Neuron (in vitro differentiated cells): ENCODE measurements at regions not wholly inside any gene's neighbourhood (a gene's known extent, or its start where the extent isn't known, plus 50 kb on each side); places are given as distances from the start of the nearest gene placed in this dataset.

ENCODE experiments used
- H2AFZ ChIP-seq: one replicate; pipeline ENCODE4 v1.6.1; 2013; ENCODE audit warnings: low read depth, mild to moderate bottlenecking, inconsistent platforms, low read length, moderate library complexity
- H3K27me3 ChIP-seq: one replicate; pipeline ENCODE4 v1.6.1; 2013; ENCODE audit warnings: low read length; ENCODE audit not compliant: insufficient read depth
- H3K36me3 ChIP-seq: one replicate; pipeline ENCODE4 v1.6.1; 2013; ENCODE audit warnings: low read length; ENCODE audit not compliant: insufficient read depth
- H3K4me1 ChIP-seq: one replicate; pipeline ENCODE4 v1.6.1; 2013; ENCODE audit warnings: low read length; ENCODE audit not compliant: insufficient read depth
- H3K4me3 ChIP-seq: 2 replicates; pipeline ENCODE4 v1.5.1; 2013; ENCODE audit warnings: mild to moderate bottlenecking, low read length, moderate library complexity
- H3K9me3 ChIP-seq: one replicate; pipeline ENCODE4 v1.6.1; 2013; ENCODE audit warnings: low read length

DNA sequence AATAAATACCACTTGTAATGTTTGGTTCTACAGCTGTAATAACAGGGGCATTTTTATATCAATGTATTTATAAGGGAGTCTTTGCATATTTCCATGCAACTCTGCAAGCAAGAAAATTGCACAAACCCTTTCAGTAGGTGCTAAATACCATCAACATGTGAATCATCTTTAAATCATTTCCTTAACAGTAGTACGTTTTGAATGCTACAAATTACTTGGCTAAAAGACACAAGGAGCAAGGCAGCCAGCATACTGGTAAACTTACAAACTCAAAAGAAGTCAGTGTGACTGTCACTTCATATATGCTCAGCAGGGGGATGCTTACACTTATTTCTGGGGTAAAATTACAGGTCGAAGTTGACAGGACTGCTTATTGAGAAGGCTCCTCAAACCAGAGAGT lies 402.4 kb downstream of the EFNB2 start:
- H3K4me1 ChIP-seq, result no peaks in the 10 kb centered on the region
- no peaks in the 10 kb centered on the region for H3K27me3 ChIP-seq
- peaks cover 2% of the 10 kb centered on the region for H3K9me3 ChIP-seq
- H2AFZ ChIP-seq, result no peak overlapping the region
- H3K4me3 ChIP-seq, result no peak overlapping the region
- no peaks in the 10 kb centered on the region for H3K36me3 ChIP-seq

DNA sequence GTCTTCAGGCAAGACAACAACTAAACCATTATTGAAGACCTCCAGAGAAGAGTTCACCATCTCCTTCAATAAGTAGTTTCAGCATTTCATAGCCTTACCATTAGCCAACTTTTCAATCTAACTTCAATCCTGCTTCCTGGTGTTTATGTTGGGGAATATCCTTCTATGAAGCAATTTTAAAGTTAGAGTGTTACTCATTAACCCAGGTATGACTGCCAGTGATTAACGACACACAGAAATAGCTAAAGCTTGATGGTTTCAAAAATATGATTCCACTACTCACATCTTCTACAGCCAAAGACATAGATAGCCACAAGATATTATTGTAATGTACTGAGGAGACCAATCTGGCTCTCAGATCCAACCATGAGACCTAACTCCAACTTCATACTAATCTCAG lies 403.2 kb downstream of the EFNB2 start:
- no peaks in the 10 kb centered on the region for H3K27me3 ChIP-seq
- no peaks in the 10 kb centered on the region for H3K4me1 ChIP-seq
- no peak overlapping the region for H2AFZ ChIP-seq
- peaks cover 2% of the 10 kb centered on the region for H3K9me3 ChIP-seq
- H3K4me3 ChIP-seq, result no peak overlapping the region
- H3K36me3 ChIP-seq, result no peaks in the 10 kb centered on the region

DNA sequence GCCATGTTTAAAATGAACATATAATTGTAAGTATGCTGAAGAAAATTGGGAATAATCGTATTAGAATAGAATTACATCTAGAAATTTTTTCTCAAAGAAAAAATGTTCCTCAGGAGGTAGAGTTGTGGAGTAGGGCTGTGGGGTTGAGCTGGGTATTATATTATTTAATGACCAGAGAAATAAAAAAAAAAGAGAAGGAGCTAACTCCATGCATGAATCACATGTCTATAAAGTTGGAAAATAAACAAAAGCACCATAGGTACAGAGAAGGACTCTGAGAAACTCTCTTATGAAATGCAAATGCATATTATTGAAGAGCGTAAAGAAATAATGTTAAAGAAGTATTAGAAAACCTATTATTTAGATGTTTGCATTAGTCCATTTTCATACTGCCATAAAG lies 405.5 kb downstream of the EFNB2 start:
- no peaks in the 10 kb centered on the region for H3K27me3 ChIP-seq
- no peak overlapping the region for H3K4me3 ChIP-seq
- H3K4me1 ChIP-seq, result no peaks in the 10 kb centered on the region
- H3K9me3 ChIP-seq, result peaks cover 2% of the 10 kb centered on the region
- H2AFZ ChIP-seq, result no peak overlapping the region
- H3K36me3 ChIP-seq, result no peaks in the 10 kb centered on the region

DNA sequence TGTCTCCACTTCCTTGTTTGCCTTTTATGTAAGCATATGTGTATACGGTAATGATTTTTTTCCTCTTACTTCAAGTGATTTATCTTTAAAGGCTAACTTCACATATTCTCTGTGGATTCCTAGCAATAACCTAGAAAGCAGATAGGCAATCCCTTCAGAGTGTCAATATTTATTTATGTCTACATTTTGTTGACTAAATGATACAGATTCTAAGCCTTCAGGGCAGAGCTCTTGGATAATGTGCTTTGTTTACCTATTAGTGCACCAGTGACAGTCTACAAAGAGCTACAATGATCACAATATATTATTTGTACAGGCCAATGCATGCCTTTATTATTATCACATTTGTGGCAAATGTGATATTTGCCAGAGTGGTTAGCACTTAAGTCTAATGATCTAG lies 406.2 kb downstream of the EFNB2 start:
- no peaks in the 10 kb centered on the region for H3K4me1 ChIP-seq
- peaks cover 2% of the 10 kb centered on the region for H3K9me3 ChIP-seq
- no peak overlapping the region for H3K4me3 ChIP-seq
- H3K27me3 ChIP-seq, result no peaks in the 10 kb centered on the region
- H2AFZ ChIP-seq, result no peak overlapping the region
- no peaks in the 10 kb centered on the region for H3K36me3 ChIP-seq

DNA sequence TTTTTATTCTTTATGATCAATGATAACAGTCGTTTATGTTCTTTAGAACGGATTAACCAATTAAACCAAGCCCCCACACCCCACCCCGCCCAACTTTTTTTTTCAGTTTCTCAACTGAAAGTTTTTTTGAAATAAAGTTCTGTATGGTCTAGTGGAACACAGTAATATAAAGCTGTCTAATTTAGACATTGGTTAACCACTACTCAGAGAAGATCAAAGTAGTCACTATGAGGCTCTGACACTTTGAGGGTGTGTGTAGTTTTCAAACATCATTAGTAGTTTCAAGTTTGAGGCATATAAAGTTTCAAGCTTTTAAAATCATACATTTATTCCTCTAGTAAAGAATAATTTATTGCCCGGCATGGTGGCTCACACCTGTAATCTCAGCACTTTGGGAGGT lies 413.2 kb downstream of the EFNB2 start:
- H3K27me3 ChIP-seq, result no peaks in the 10 kb centered on the region
- H2AFZ ChIP-seq, result no peak overlapping the region
- peaks cover 10% of the 10 kb centered on the region for H3K4me1 ChIP-seq
- H3K9me3 ChIP-seq, result no peaks in the 10 kb centered on the region
- H3K4me3 ChIP-seq, result no peak overlapping the region
- no peaks in the 10 kb centered on the region for H3K36me3 ChIP-seq

DNA sequence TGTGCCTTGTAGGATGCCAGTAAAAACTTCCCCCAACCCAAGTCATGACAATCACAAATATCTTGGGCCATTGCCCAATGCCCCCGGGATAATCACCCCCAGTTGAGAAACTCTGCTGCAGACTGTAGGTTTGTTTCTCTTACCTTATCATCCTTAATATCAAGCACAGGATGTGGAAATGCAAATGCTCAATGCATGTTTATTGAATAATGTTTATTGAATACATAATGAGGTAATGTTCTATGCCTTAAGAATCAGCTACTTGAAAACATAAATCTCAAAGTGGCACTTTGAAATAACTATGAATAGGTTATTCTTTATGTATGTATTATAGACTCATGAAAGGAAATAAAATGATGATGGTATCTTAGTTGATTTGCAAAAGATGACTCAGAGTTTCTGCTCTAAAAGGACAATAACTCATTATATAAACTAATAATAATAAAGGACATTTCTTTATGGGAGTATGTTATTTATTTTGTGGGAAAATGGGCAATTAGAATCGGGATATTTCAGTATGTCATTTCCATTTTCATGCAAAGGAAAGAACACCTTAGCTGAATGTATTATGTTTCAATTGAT lies 414.2 kb downstream of the EFNB2 start:
- Histone ChIP-seq H3K27me3 (no peaks in the 10 kb centered on the region), H3K4me1 (peaks cover 10% of the 10 kb centered on the region), H3K9me3 (no peaks in the 10 kb centered on the region), H3K36me3 (no peaks in the 10 kb centered on the region), H2AFZ (no peak overlapping the region), H3K4me3 (no peak overlapping the region)

DNA sequence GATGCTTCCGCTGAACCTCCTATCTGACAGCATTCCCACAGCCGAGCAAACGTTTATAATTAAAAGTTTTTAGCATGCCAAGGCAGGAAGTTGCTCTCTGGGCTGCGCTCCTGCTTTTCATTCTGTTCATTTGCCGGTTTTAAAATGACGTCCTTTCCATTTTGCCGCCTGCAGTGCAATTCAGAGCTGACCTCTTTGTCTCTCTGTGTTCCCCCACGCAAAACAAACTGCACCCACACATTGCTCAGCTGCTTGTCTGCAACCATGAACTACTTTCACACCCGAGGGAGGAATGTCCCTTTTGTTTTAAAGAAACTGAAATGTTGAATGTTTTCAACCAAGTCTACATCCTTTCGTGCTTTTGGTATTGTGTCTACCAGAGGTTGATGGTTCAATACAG lies 416.5 kb downstream of the EFNB2 start:
- H3K36me3 ChIP-seq, result no peaks in the 10 kb centered on the region
- peaks cover 10% of the 10 kb centered on the region for H3K4me1 ChIP-seq
- H2AFZ ChIP-seq, result peak overlapping the region; percentile 12
- H3K4me3 ChIP-seq, result no peak overlapping the region
- no peaks in the 10 kb centered on the region for H3K27me3 ChIP-seq
- H3K9me3 ChIP-seq, result no peaks in the 10 kb centered on the region

DNA sequence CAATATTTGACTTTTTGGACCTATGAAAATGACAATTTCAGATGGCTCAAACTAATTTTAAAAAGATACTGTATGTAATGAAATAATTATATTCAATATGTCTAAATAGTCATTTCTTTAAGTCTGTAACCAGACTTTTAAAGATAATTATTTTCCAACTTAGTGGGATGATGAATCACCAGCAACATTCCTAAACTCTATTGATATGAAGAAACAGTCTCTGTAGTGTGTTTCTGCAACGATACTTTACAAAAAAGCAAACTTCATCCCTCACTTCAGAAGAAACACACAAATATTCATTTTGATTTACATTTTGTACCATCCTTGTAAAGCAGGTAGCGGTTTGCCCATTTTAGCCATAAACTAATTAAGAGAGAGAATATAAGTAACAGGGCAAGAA lies 417.4 kb downstream of the EFNB2 start:
- H3K36me3 ChIP-seq, result no peaks in the 10 kb centered on the region
- H3K4me1 ChIP-seq, result peaks cover 10% of the 10 kb centered on the region
- H3K9me3 ChIP-seq, result no peaks in the 10 kb centered on the region
- no peaks in the 10 kb centered on the region for H3K27me3 ChIP-seq
- no peak overlapping the region for H3K4me3 ChIP-seq
- H2AFZ ChIP-seq, result no peak overlapping the region

DNA sequence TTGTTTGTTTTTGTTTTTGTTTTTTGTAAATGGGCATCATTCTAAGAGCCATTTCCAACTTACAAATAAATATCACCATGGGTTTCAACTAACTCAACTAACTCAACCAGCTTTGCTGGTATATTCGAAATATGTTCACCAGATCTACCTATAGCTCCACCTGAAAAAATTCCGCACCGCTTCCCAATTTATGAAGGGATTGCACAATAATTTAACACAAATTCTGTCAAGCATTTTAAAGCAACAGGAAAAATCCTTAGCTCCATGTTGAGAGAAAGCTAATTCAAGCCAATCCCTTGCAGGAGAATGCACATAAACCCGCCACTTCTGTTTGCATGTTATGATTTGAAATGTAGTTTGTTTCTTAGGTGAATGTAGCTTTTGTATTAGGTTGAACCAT lies 417.8 kb downstream of the EFNB2 start:
- H3K27me3 ChIP-seq, result no peaks in the 10 kb centered on the region
- no peak overlapping the region for H3K4me3 ChIP-seq
- no peak overlapping the region for H2AFZ ChIP-seq
- no peaks in the 10 kb centered on the region for H3K36me3 ChIP-seq
- peaks cover 10% of the 10 kb centered on the region for H3K4me1 ChIP-seq
- H3K9me3 ChIP-seq, result no peaks in the 10 kb centered on the region

DNA sequence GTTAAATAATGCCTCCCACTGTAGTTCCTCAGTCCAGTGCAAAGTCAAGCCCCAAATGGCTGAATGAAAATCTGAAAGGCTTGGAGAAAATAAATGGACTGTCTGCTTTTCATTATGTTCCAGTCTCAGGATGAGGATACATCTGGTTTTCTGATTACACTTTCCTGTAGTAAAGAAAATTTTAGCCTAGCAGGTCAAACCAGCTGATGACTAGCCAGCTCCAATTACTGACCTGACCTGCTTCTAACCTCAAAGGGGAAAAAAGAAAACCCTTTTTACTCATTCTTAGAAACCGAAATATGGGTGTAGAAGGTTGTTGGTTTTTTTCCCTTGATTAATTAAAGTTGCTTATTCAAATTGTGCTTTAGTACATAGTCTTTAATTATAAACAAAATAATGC lies 418.4 kb downstream of the EFNB2 start:
- no peak overlapping the region for H3K4me3 ChIP-seq
- peaks cover 10% of the 10 kb centered on the region for H3K4me1 ChIP-seq
- no peak overlapping the region for H2AFZ ChIP-seq
- H3K9me3 ChIP-seq, result no peaks in the 10 kb centered on the region
- no peaks in the 10 kb centered on the region for H3K27me3 ChIP-seq
- H3K36me3 ChIP-seq, result no peaks in the 10 kb centered on the region

DNA sequence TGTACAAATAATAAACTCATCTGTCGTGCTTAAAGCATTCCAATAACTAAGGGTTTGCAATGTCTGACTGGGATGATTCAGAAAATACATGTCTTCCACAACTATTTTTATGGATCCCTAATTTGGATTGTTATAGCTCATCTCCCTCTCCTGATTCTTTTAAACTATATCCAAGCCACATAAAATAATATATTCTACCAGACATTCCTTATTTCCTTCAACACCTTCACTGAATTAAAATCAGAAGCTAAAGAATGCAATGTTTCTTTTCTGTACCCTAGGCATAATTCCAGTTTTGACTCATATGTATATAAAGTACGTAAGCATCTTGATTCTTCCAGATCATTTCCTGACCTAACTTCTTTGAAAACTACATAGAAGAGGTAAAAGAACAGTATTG lies 420.4 kb downstream of the EFNB2 start:
- Histone ChIP-seq H3K4me1 (peaks cover 10% of the 10 kb centered on the region), H3K9me3 (no peaks in the 10 kb centered on the region), H3K27me3 (no peaks in the 10 kb centered on the region), H2AFZ (no peak overlapping the region), H3K4me3 (no peak overlapping the region), H3K36me3 (no peaks in the 10 kb centered on the region)

DNA sequence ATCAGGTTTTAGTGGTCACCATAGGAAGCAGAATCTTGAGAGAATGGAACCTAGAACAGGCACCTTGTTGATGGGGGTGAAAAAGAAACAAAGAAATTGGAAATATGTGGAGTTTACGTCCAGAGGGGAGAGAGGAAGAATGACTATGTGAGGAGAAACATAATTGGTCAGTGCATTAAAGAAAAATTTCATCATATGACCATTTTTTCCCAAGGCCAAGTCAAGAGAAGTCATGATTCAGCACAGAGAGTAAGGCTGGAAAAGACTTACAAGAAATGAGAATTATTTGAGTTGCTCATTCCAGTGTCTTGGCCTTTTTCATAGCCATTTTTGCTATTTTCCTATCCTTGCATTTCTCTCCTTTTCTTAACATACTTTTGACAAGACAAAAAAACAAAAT lies 421.7 kb downstream of the EFNB2 start:
- H3K4me3 ChIP-seq, result no peak overlapping the region
- no peaks in the 10 kb centered on the region for H3K36me3 ChIP-seq
- H3K9me3 ChIP-seq, result no peaks in the 10 kb centered on the region
- H2AFZ ChIP-seq, result no peak overlapping the region
- H3K4me1 ChIP-seq, result peaks cover 5% of the 10 kb centered on the region
- H3K27me3 ChIP-seq, result no peaks in the 10 kb centered on the region

DNA sequence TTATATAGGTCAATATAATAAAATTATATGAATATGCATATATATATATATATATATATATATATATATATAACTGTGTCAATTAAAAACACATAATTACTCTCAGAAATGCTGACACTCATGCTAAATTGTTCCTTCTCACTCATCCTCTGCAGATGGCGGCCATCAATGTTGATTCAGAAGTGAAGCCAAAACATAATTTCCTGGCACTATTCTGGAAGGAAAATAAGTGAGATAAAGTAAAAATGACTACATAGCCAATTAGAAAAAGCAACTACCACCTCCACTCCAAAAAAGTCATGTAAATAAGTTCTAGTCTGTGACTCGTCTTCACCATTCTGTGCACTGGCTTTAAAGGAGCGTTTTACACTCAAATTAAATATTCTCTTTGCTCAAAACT lies 423.3 kb downstream of the EFNB2 start:
- no peaks in the 10 kb centered on the region for H3K36me3 ChIP-seq
- H3K4me3 ChIP-seq, result no peak overlapping the region
- H3K9me3 ChIP-seq, result no peaks in the 10 kb centered on the region
- no peaks in the 10 kb centered on the region for H3K4me1 ChIP-seq
- no peaks in the 10 kb centered on the region for H3K27me3 ChIP-seq
- no peak overlapping the region for H2AFZ ChIP-seq

DNA sequence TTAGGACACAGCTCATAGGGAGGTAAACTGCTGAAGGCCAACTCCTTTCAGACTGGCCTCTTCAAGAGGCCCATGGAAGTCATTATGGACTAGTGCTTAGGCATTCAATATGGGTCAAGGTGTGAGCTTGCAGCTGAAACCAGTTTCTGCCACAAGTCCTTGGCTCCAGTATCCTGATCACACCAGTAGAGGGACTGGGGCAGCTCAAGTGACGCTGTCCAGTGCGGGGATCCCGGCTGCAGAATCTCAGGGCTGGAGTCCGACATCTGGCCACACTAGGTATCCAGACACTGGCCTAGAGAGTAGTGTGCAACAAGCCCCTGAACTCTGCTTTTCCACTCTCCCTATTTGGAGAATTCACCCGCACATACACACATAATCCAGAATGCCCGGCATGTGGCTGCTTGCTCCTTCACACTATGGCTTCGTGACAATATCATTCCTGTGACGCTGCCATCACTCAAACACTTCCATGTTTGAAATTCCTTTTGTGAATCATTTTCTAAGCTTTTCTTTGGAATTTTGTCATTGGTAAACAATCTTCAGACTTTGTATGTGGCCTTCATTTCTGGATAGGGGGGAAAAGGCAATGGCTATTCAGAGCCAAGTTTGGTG lies 425.1 kb downstream of the EFNB2 start:
- Histone ChIP-seq H3K36me3 (no peaks in the 10 kb centered on the region), H3K27me3 (no peaks in the 10 kb centered on the region), H3K4me1 (no peaks in the 10 kb centered on the region)

More for the DNA sequence above, 425.1 kb downstream of the EFNB2 start:
- Histone ChIP-seq H3K4me3 (no peak overlapping the region), H2AFZ (no peak overlapping the region), H3K9me3 (no peaks in the 10 kb centered on the region)
